ENCODE measurements at regions not wholly inside any gene's neighbourhood (a gene's known extent, or its start where the extent isn't known, plus 50 kb on each side); places are given as distances from the start of the nearest gene placed in this dataset.
A peak's percentile ranks its signal among the peaks of the same experiment; 100 is the strongest.

GRCh38 chr2:128394007-128394730 is 75.5 kb upstream of the HS6ST1 start:
- no peaks in the 10 kb centered on the region for H3K36me3 ChIP-seq (ENCODE audit: control insufficient read depth, insufficient read depth, low read length)
- peaks cover 11% of the 10 kb centered on the region for H3K4me1 ChIP-seq (ENCODE audit: control insufficient read depth, insufficient read depth, low read length, poor library complexity, severe bottlenecking)
- WGBS, 2 experiments (ENCODE audit: insufficient coverage in 2 of 2): 82 to 84% methylated on average over 7 to 9 of the region's 11 CpGs
- H3K9me3 ChIP-seq (ENCODE audit: control insufficient read depth, low read length): no peaks in the 10 kb centered on the region
- H3K27ac ChIP-seq (ENCODE audit: low read depth, low read length, severe bottlenecking): no peak overlapping the region
- H3K4me3 ChIP-seq (ENCODE audit: extremely low read depth, insufficient read depth, low read length, poor library complexity, severe bottlenecking): no peak overlapping the region

- Histone ChIP-seq H3K9me3 (ENCODE audit: control insufficient read depth, low read length) (no peaks in the 10 kb centered on the region), H3K4me1 (ENCODE audit: control insufficient read depth, insufficient read depth, low read length, poor library complexity, severe bottlenecking) (peaks cover 11% of the 10 kb centered on the region), H3K36me3 (ENCODE audit: control insufficient read depth, insufficient read depth, low read length) (no peaks in the 10 kb centered on the region), H3K4me3 (ENCODE audit: extremely low read depth, insufficient read depth, low read length, poor library complexity, severe bottlenecking) (no peak overlapping the region), H3K27ac (ENCODE audit: low read depth, low read length, severe bottlenecking) (no peak overlapping the region)
- WGBS, 2 experiments (ENCODE audit: insufficient coverage in 2 of 2): 74 to 97% methylated on average over 5 to 6 of the region's 10 CpGs
Measured at GRCh38 chr2:128395196-128395595, 76.5 kb upstream of the HS6ST1 start.

- WGBS, 2 experiments (ENCODE audit: insufficient coverage in 2 of 2): 84 to 91% methylated on average over 10 to 14 of the region's 15 CpGs
- Histone ChIP-seq H3K4me1 (ENCODE audit: control insufficient read depth, insufficient read depth, low read length, poor library complexity, severe bottlenecking) (peaks cover 11% of the 10 kb centered on the region), H3K27ac (ENCODE audit: low read depth, low read length, severe bottlenecking) (peak overlapping the region; percentile 82), H3K4me3 (ENCODE audit: extremely low read depth, insufficient read depth, low read length, poor library complexity, severe bottlenecking) (no peak overlapping the region), H3K9me3 (ENCODE audit: control insufficient read depth, low read length) (no peaks in the 10 kb centered on the region), H3K36me3 (ENCODE audit: control insufficient read depth, insufficient read depth, low read length) (no peaks in the 10 kb centered on the region)
Measured at GRCh38 chr2:128395640-128396499, 77.2 kb upstream of the HS6ST1 start.

- Histone ChIP-seq H3K4me3 (ENCODE audit: extremely low read depth, insufficient read depth, low read length, poor library complexity, severe bottlenecking) (no peak overlapping the region), H3K4me1 (ENCODE audit: control insufficient read depth, insufficient read depth, low read length, poor library complexity, severe bottlenecking) (peaks cover 11% of the 10 kb centered on the region), H3K27ac (ENCODE audit: low read depth, low read length, severe bottlenecking) (peak overlapping the region; percentile 82), H3K9me3 (ENCODE audit: control insufficient read depth, low read length) (no peaks in the 10 kb centered on the region), H3K36me3 (ENCODE audit: control insufficient read depth, insufficient read depth, low read length) (no peaks in the 10 kb centered on the region)
- WGBS, 2 experiments (ENCODE audit: insufficient coverage in 2 of 2): 25 to 31% methylated on average over 3 to 7 of the region's 7 CpGs
Measured at GRCh38 chr2:128396500-128396891, 77.8 kb upstream of the HS6ST1 start.

GRCh38 chr2:128396946-128397345 is 78.3 kb upstream of the HS6ST1 start:
- Histone ChIP-seq H3K4me3 (ENCODE audit: extremely low read depth, insufficient read depth, low read length, poor library complexity, severe bottlenecking) (no peak overlapping the region), H3K9me3 (ENCODE audit: control insufficient read depth, low read length) (no peaks in the 10 kb centered on the region), H3K27ac (ENCODE audit: low read depth, low read length, severe bottlenecking) (no peak overlapping the region), H3K36me3 (ENCODE audit: control insufficient read depth, insufficient read depth, low read length) (no peaks in the 10 kb centered on the region), H3K4me1 (ENCODE audit: control insufficient read depth, insufficient read depth, low read length, poor library complexity, severe bottlenecking) (peaks cover 11% of the 10 kb centered on the region)
- WGBS, 2 experiments (ENCODE audit: insufficient coverage in 2 of 2): no CpG with 5 or more reads among the region's 2 CpGs

GRCh38 chr2:128399256-128399655 is 80.6 kb upstream of the HS6ST1 start:
- whole genome bisulfite sequencing, 2 experiments (ENCODE audit: insufficient coverage in 2 of 2): 100% methylated on average over 1 of the region's 2 CpGs; no CpG with 5 or more reads in 1 of the 2 experiments
- H3K4me1 ChIP-seq (ENCODE audit: control insufficient read depth, insufficient read depth, low read length, poor library complexity, severe bottlenecking): peaks cover 11% of the 10 kb centered on the region
- H3K27ac ChIP-seq (ENCODE audit: low read depth, low read length, severe bottlenecking): no peak overlapping the region
- H3K36me3 ChIP-seq (ENCODE audit: control insufficient read depth, insufficient read depth, low read length): no peaks in the 10 kb centered on the region
- H3K9me3 ChIP-seq (ENCODE audit: control insufficient read depth, low read length): no peaks in the 10 kb centered on the region
- H3K4me3 ChIP-seq (ENCODE audit: extremely low read depth, insufficient read depth, low read length, poor library complexity, severe bottlenecking): no peak overlapping the region

- WGBS, 2 experiments (ENCODE audit: insufficient coverage in 2 of 2): 100% methylated on average over 2 of the region's 5 CpGs; no CpG with 5 or more reads in 1 of the 2 experiments
- Histone ChIP-seq H3K9me3 (ENCODE audit: control insufficient read depth, low read length) (no peaks in the 10 kb centered on the region), H3K4me1 (ENCODE audit: control insufficient read depth, insufficient read depth, low read length, poor library complexity, severe bottlenecking) (peaks cover 11% of the 10 kb centered on the region), H3K27ac (ENCODE audit: low read depth, low read length, severe bottlenecking) (no peak overlapping the region), H3K4me3 (ENCODE audit: extremely low read depth, insufficient read depth, low read length, poor library complexity, severe bottlenecking) (no peak overlapping the region), H3K36me3 (ENCODE audit: control insufficient read depth, insufficient read depth, low read length) (no peaks in the 10 kb centered on the region)
Measured at GRCh38 chr2:128399690-128400291, 81.1 kb upstream of the HS6ST1 start.

GRCh38 chr2:128401680-128402079 is 83.0 kb upstream of the HS6ST1 start:
- no CpG with 5 or more reads among the region's 8 CpGs for WGBS, 2 experiments (ENCODE audit: insufficient coverage in 2 of 2)
- Histone ChIP-seq H3K4me3 (ENCODE audit: extremely low read depth, insufficient read depth, low read length, poor library complexity, severe bottlenecking) (no peak overlapping the region), H3K9me3 (ENCODE audit: control insufficient read depth, low read length) (no peaks in the 10 kb centered on the region), H3K4me1 (ENCODE audit: control insufficient read depth, insufficient read depth, low read length, poor library complexity, severe bottlenecking) (peaks cover 5% of the 10 kb centered on the region), H3K27ac (ENCODE audit: low read depth, low read length, severe bottlenecking) (no peak overlapping the region), H3K36me3 (ENCODE audit: control insufficient read depth, insufficient read depth, low read length) (no peaks in the 10 kb centered on the region)

GRCh38 chr2:128402911-128403670 is 84.4 kb upstream of the HS6ST1 start:
- Histone ChIP-seq H3K27ac (ENCODE audit: low read depth, low read length, severe bottlenecking) (no peak overlapping the region), H3K36me3 (ENCODE audit: control insufficient read depth, insufficient read depth, low read length) (no peaks in the 10 kb centered on the region), H3K4me3 (ENCODE audit: extremely low read depth, insufficient read depth, low read length, poor library complexity, severe bottlenecking) (no peak overlapping the region), H3K9me3 (ENCODE audit: control insufficient read depth, low read length) (no peaks in the 10 kb centered on the region), H3K4me1 (ENCODE audit: control insufficient read depth, insufficient read depth, low read length, poor library complexity, severe bottlenecking) (peaks cover 2% of the 10 kb centered on the region)
- 59 to 65% methylated on average over 6 to 8 of the region's 13 CpGs for WGBS, 2 experiments (ENCODE audit: insufficient coverage in 2 of 2)
